Common myeloid progenitor, CD34-positive (primary cell): ENCODE measurements at regions not wholly inside any gene's neighbourhood (a gene's known extent, or its start where the extent isn't known, plus 50 kb on each side); places are given as distances from the start of the nearest gene placed in this dataset.

Experiments used
- CTCF ChIA-PET: fragments of 350-600 bp; sonication (Branson Sonifier 250); formaldehyde crosslinking; loops from one replicate; lab custom pipeline; 2021; ENCODE audit warnings: antibody characterized with exemption; lab: Charles Lee
- POLR2A ChIA-PET: fragments of 350-600 bp; sonication (Branson Sonifier 250); formaldehyde crosslinking; loops from one replicate; lab custom pipeline; 2021; ENCODE audit warnings: antibody characterized with exemption; lab: Charles Lee
- DNase-seq, 3 donors: peaks; one replicate each; pipeline versions ENCODE4 v3.0.0 to v3.0.0-alpha.2; 2013
- H3K27ac ChIP-seq, 2 experiments: 1 replicate in 1 of 2; 2 replicates in 1 of 2; pipeline ENCODE4 v1.7.0; 2013; ENCODE audit warnings: inconsistent platforms in 2 of 2, low read length in 2 of 2, mild to moderate bottlenecking in 2 of 2, low read depth in 1 of 2, moderate library complexity in 1 of 2; ENCODE audit not compliant: severe bottlenecking in 2 of 2, insufficient read depth in 1 of 2, poor library complexity in 1 of 2
- H3K27me3 ChIP-seq, 5 experiments: replicated peaks in 2 of 5; 1 replicate in 3 of 5; 2 replicates in 2 of 5; pipeline versions ENCODE4 v1.6.1 to v1.7.0; 2013; ENCODE audit warnings: low read length in 4 of 5, mild to moderate bottlenecking in 2 of 5, moderate library complexity in 2 of 5, inconsistent platforms in 1 of 5; ENCODE audit not compliant: insufficient read depth in 5 of 5, control insufficient read depth in 4 of 5
- H3K36me3 ChIP-seq, 4 experiments: 1 replicate in 2 of 4; 2 replicates in 2 of 4; pipeline versions ENCODE4 v1.6.1 to v1.7.0; 2013; ENCODE audit warnings: low read length in 3 of 4, control low read depth in 1 of 4, mild to moderate bottlenecking in 1 of 4; ENCODE audit not compliant: control insufficient read depth in 4 of 4, insufficient read depth in 4 of 4
- H3K4me1 ChIP-seq, 4 experiments: 1 replicate in 3 of 4; 2 replicates in 1 of 4; pipeline versions ENCODE4 v1.6.1 to v1.7.1; 2013; ENCODE audit warnings: low read length in 3 of 4, mild to moderate bottlenecking in 3 of 4, control low read depth in 1 of 4, inconsistent platforms in 1 of 4, moderate library complexity in 1 of 4; ENCODE audit not compliant: control insufficient read depth in 4 of 4, insufficient read depth in 4 of 4; ENCODE audit errors: control extremely low read depth in 1 of 4
- H3K4me3 ChIP-seq, 7 experiments: 1 replicate in 4 of 7; 2 replicates in 3 of 7; pipeline versions ENCODE4 v1.5.1 to v1.7.0; 2013; ENCODE audit warnings: mild to moderate bottlenecking in 7 of 7, low read length in 6 of 7, moderate library complexity in 6 of 7, inconsistent platforms in 2 of 7, low read depth in 2 of 7, control low read depth in 1 of 7; ENCODE audit not compliant: insufficient read depth in 4 of 7, control insufficient read depth in 1 of 7; ENCODE audit errors: extremely low read depth in 1 of 7
- H3K9me3 ChIP-seq, 5 experiments: 1 replicate in 4 of 5; 2 replicates in 1 of 5; pipeline versions ENCODE4 v1.6.1 to v1.7.1; 2013; ENCODE audit warnings: low read length in 4 of 5, mild to moderate bottlenecking in 2 of 5, inconsistent platforms in 1 of 5, low read depth in 1 of 5, moderate library complexity in 1 of 5; ENCODE audit not compliant: control insufficient read depth in 4 of 5, insufficient read depth in 2 of 5; ENCODE audit errors: control extremely low read depth in 1 of 5
- WGBS: methylation state at CpG from one replicate; pipeline ENCODE4 v1.1.5; 2013; ENCODE audit not compliant: insufficient coverage; 5-methylcytosine and 5-hydroxymethylcytosine counted together

DNA sequence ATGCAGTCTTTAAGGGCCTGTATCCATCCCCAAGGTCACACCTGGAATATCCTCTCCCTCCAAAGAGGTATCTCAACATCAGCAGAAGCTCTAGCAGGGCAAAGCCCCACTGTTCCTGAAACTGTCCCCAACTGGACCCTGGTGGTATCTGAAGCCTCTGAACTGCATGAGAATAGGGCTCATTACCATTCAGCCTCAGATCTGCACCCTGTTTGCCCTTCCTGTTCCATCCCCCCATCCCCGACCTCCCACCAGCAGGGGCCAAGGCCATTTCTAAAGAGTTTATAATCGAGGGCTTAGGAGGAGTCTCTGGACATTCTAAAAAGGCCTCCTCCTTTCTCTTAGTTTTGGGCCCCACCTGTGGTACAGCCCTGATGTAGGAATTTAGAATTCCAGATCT, 74.0 kb upstream of the THY1 start:
- Histone ChIP-seq H3K27me3 (peaks cover 0 to 12% (median 9%) of the 10 kb centered on the region in 5 experiments), H3K4me1 (no peaks in the 10 kb centered on the region), H3K27ac (no peak overlapping the region), H3K36me3 (no peaks in the 10 kb centered on the region), H3K9me3 (no peaks in the 10 kb centered on the region), H3K4me3 (no peak overlapping the region)
- DNase-seq: no peak
- CTCF ChIA-PET: interaction anchor here (1.8 kb wide), 1 partner anchor 10 kb away, joined by 4 read pairs; no protein-coding TSS in a partner anchor
- POLR2A ChIA-PET: no interaction called here
- 57% methylated on average over 2 of the region's 2 CpGs for WGBS

DNA sequence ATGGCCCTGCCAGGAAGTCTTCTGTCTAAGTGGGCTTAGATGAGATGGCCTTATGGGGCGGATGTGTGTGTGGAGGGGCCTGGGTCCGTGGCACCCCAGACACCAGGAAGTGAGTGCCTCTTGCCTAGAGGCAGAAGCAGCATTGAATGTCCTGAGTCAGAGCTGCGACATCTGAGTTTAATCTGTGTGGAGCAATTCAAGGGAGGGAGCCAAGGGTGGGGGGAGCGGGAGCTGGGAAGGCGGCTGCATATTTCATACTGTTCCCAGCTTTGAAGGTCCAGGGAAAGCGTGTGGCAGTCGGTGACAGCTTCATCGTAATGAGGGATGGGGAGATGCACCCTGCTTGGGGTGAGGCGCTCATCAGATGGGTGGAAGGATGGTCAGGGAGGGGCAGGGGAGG, 73.5 kb upstream of the THY1 start:
- ChIA-PET POLR2A (no interaction called here), CTCF (interaction anchor here (0.9 to 1.8 kb wide), 2 partner anchors 9 to 102 kb away, joined by 3 to 4 read pairs; no protein-coding TSS in a partner anchor)
- WGBS: 82% methylated on average over 7 of the region's 9 CpGs
- no peak for DNase-seq
- no peak overlapping the region for H3K27ac ChIP-seq
- H3K27me3 ChIP-seq: peaks cover 0 to 12% (median 9%) of the 10 kb centered on the region in 5 experiments
- no peaks in the 10 kb centered on the region for H3K36me3 ChIP-seq
- no peaks in the 10 kb centered on the region for H3K4me1 ChIP-seq
- no peak overlapping the region for H3K4me3 ChIP-seq
- no peaks in the 10 kb centered on the region for H3K9me3 ChIP-seq

DNA sequence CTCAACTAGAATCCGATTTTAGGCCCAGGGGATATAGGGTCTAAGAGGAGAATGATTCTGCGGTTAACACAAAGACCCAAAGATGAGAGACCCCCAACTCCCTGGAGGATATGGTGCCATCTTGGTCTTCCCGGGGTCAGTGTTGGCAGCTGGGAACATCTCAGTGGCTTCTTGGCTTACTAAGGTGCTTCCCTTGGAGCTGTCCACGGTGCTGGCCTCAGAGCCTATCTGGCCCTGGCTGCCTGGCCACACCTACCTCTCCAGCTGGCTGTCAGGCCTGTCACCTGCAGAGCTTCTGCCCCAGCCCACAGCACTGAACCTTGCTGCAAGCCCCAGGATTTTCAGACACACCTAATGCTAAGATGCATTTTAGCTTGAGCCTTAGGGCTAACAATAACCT, 70.7 kb upstream of the THY1 start:
- Histone ChIP-seq H3K4me1 (no peaks in the 10 kb centered on the region), H3K27ac (no peak overlapping the region), H3K27me3 (peaks cover 0 to 15% (median 6%) of the 10 kb centered on the region in 5 experiments), H3K4me3 (no peak overlapping the region), H3K36me3 (no peaks in the 10 kb centered on the region), H3K9me3 (no peaks in the 10 kb centered on the region)
- 44% methylated on average over 4 of the region's 4 CpGs for WGBS
- peak; percentile 10 to 32 (median 22) for DNase-seq
- ChIA-PET CTCF (interaction anchor here (0.9 to 2.5 kb wide), 5 partner anchors 12 to 41 kb away, joined by 3 to 8 read pairs (median 4); no protein-coding TSS in a partner anchor), POLR2A (interaction anchor here (0.6 kb wide), 1 partner anchor 55 kb away, joined by 3 read pairs; no protein-coding TSS in a partner anchor)

DNA sequence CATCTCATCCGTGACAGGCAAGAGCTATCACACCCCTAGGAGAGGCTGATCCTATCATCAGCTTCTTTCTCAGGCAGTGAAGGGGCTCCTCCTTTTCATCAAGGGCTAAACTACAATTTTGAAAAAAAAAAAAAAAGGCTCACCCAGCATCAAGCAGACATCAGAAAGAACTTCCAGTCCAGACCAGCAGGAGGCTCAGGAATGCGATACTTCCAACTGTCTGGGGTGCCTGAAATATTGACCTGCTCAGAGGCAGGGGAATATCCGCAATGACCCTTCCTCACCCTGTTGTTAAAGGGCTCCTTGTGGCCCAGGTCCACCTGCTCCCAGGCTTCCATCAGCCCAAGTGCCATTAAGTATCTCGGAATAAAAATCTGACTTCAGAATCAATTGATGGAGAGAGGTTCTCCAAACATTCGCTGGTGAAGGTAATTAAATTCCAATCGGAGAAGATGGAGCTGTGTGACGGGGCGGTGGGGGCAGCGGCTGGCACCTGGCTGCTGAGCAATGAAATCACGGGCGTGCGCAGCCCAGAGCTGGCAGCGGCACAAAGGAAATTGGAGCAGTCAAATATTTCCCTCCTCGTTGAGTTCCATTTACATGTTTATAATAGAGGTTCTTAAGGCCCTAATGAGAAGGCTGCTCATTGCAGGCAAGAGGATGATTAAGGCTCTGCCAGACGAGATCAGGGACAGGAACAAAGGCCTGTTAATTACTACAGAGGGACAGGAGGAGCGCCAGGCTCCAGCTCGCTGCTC, 69.0 kb upstream of the THY1 start:
- WGBS: 84% methylated on average over 17 of the region's 17 CpGs
- ChIA-PET POLR2A (no interaction called here), CTCF (interaction anchor here (1.3 to 2.5 kb wide), 3 partner anchors 11 to 40 kb away, joined by 4 to 8 read pairs (median 5); no protein-coding TSS in a partner anchor)
- no peaks in the 10 kb centered on the region for H3K9me3 ChIP-seq
- H3K4me3 ChIP-seq: no peak overlapping the region
- H3K36me3 ChIP-seq: no peaks in the 10 kb centered on the region
- DNase-seq: no peak
- no peaks in the 10 kb centered on the region for H3K4me1 ChIP-seq
- H3K27ac ChIP-seq: no peak overlapping the region
- peaks cover 0 to 12% (median 0%) of the 10 kb centered on the region in 5 experiments for H3K27me3 ChIP-seq

DNA sequence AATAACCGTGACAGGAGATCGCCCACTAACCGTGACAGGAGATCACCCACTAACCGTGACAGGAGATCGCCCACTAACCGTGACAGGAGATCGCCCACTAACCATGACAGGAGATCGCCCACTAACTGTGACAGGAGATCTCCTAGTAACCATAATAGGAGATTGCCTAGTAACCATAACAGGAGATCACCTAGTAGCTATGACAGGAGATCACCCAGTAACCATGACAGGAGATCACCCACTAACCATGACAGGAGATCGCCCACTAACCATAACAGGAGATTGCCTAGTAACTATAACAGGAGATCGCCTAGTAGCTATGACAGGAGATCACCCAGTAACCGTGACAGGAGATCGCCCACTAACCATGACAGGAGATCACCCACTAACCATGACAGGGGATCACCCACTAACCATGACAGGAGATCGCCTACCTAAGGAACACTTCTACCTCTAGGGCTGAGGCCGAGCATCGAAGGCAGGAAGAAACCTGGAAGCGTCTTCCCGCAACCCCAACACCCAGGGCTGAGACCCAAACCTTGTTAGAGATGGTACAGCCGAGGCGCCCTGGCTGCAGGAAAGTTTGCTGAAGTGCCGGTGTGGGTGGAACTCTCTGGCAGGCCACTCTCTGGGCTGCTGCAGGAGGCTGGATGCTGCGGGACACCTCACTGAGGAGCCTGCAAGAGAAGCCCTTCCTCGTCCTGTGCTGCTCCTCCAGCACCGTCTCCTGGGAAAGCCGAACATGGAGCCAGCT, 67.5 kb upstream of the THY1 start:
- 90% methylated on average over 24 of the region's 24 CpGs for WGBS
- H3K36me3 ChIP-seq: no peaks in the 10 kb centered on the region
- no peak for DNase-seq
- H3K27me3 ChIP-seq: peaks cover 0 to 13% (median 0%) of the 10 kb centered on the region in 5 experiments
- ChIA-PET POLR2A (no interaction called here), CTCF (interaction anchor here (1.0 to 1.6 kb wide), 4 partner anchors 10 to 19 kb away, joined by 3 to 5 read pairs (median 4); no protein-coding TSS in a partner anchor)
- no peak overlapping the region for H3K4me3 ChIP-seq
- H3K27ac ChIP-seq: no peak overlapping the region
- H3K9me3 ChIP-seq: no peaks in the 10 kb centered on the region
- H3K4me1 ChIP-seq: no peaks in the 10 kb centered on the region

DNA sequence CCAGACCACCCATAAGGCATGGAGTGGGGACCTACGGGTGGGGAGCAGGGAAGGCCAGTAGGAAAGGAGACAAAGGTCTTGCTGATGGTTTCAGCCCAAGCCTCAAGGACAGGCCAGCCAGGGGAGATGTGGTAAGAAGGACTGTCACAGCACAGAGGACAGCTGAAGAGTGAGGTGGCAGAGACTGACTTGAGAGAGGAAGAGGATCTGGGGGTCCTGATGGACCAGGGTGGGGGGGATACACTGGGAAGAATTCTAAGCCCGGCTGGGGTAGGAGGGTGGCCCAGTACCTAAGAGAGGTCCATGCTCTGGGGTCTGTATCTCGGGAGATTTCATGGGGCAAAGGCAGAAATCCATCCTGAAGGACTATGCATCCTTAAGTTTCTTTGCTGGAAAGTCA, 66.1 kb upstream of the THY1 start:
- 91% methylated on average over 3 of the region's 3 CpGs for WGBS

More for the DNA sequence above, 66.1 kb upstream of the THY1 start:
- Histone ChIP-seq H3K4me3 (no peak overlapping the region), H3K9me3 (no peaks in the 10 kb centered on the region), H3K36me3 (no peaks in the 10 kb centered on the region), H3K27ac (no peak overlapping the region), H3K4me1 (no peaks in the 10 kb centered on the region), H3K27me3 (peaks cover 0 to 10% (median 0%) of the 10 kb centered on the region in 5 experiments)
- DNase-seq: no peak
- POLR2A ChIA-PET: no interaction called here
- CTCF ChIA-PET: interaction anchor here (1.2 kb wide), 1 partner anchor 14 kb away, joined by 3 read pairs; no protein-coding TSS in a partner anchor
